GM06990 (cell line): ENCODE measurements at regions not wholly inside any gene's neighbourhood (a gene's known extent, or its start where the extent isn't known, plus 50 kb on each side); places are given as distances from the start of the nearest gene placed in this dataset.

Experiments used
- DNase-seq: peaks from one replicate; pipeline ENCODE4 v3.0.0-alpha.2; 2011; ENCODE audit not compliant: insufficient read length; ENCODE audit errors: extremely low read depth
- H3K27me3 ChIP-seq: replicated peaks from 2 replicates; pipeline ENCODE4 v1.6.0; 2011; ENCODE audit warnings: low read length; ENCODE audit not compliant: control insufficient read depth, insufficient read depth
- H3K36me3 ChIP-seq: 2 replicates; pipeline ENCODE4 v1.5.1; 2011; ENCODE audit warnings: low read length; ENCODE audit not compliant: control insufficient read depth, insufficient read depth
- H3K4me3 ChIP-seq: replicated peaks from 2 replicates; pipeline ENCODE4 v1.5.1; 2011; ENCODE audit warnings: low read depth, mild to moderate bottlenecking, control low read depth, low read length
- TF ChIP-seq, protein P1 (sequence below): IDR thresholded peaks from 2 replicates; pipeline ENCODE4 v1.5.1; 2011; ENCODE audit warnings: low read length, control low read depth, mild to moderate bottlenecking, inconsistent platforms; ENCODE audit not compliant: insufficient read depth, poor library complexity, severe bottlenecking

GRCh38 chr12:115132145-115132544 is 448.2 kb upstream of the TBX3 start:
- H3K27me3 ChIP-seq, result no peaks in the 10 kb centered on the region
- H3K36me3 ChIP-seq, result no peaks in the 10 kb centered on the region
- no peak for DNase-seq
- TF ChIP-seq, protein P1, sequence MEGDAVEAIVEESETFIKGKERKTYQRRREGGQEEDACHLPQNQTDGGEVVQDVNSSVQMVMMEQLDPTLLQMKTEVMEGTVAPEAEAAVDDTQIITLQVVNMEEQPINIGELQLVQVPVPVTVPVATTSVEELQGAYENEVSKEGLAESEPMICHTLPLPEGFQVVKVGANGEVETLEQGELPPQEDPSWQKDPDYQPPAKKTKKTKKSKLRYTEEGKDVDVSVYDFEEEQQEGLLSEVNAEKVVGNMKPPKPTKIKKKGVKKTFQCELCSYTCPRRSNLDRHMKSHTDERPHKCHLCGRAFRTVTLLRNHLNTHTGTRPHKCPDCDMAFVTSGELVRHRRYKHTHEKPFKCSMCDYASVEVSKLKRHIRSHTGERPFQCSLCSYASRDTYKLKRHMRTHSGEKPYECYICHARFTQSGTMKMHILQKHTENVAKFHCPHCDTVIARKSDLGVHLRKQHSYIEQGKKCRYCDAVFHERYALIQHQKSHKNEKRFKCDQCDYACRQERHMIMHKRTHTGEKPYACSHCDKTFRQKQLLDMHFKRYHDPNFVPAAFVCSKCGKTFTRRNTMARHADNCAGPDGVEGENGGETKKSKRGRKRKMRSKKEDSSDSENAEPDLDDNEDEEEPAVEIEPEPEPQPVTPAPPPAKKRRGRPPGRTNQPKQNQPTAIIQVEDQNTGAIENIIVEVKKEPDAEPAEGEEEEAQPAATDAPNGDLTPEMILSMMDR, result no peak
- H3K4me3 ChIP-seq, result no peak overlapping the region

GRCh38 chr12:115129727-115130126 is 445.8 kb upstream of the TBX3 start:
- no peak for DNase-seq
- TF ChIP-seq, protein P1, result no peak
- Histone ChIP-seq H3K4me3 (no peak overlapping the region), H3K36me3 (no peaks in the 10 kb centered on the region), H3K27me3 (no peaks in the 10 kb centered on the region)

DNA sequence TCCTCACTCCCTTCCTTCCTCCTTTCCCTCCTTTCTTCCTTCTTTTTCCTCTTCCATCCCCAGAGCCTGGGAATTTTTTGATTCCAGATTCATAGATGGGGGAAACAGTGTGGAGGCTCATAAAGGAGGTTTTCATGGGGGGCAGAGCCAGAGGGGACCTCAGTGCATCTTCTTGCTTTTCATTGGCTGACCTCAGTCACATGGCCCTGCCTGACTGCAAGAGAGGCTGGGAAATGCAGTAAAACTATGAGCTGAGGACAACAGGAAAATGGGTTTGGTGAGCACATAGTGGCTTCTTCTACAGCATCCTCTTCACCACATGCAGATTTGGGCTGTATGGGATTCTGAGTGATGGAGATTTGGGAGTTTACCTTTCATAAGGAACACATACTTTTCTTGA is 437.1 kb upstream of the TBX3 start:
- H3K27me3 ChIP-seq, result no peaks in the 10 kb centered on the region
- TF ChIP-seq, protein P1, result no peak
- no peak overlapping the region for H3K4me3 ChIP-seq
- no peaks in the 10 kb centered on the region for H3K36me3 ChIP-seq
- no peak for DNase-seq

DNA sequence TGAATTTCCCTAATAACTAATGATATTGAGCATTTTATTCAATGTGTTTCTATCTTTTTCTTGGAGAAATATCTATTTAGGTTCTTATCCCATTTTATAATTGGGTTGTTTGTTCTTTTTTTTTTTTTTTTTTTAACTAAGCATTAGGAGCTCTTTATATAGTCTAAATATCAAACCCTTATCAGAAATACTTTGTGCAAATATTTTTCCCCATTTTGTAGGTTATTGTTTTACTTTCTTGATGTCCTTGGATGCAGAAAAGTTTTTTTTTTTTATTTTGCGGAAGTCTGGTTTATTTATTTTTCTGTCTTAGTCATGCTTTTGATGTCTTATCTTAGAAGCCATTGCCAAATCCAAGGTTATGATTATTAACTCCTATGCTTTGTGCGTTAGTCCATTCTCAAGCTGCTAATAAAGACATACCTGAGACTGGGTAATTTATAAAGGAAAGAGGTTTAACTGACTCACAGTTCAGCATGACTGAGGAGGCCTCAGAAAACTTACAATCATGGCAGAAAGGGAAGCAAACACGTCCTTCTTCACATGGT is 434.3 kb upstream of the TBX3 start:
- H3K4me3 ChIP-seq, result no peak overlapping the region
- H3K27me3 ChIP-seq, result no peaks in the 10 kb centered on the region
- TF ChIP-seq, protein P1, result no peak
- DNase-seq, result no peak
- H3K36me3 ChIP-seq, result no peaks in the 10 kb centered on the region

DNA sequence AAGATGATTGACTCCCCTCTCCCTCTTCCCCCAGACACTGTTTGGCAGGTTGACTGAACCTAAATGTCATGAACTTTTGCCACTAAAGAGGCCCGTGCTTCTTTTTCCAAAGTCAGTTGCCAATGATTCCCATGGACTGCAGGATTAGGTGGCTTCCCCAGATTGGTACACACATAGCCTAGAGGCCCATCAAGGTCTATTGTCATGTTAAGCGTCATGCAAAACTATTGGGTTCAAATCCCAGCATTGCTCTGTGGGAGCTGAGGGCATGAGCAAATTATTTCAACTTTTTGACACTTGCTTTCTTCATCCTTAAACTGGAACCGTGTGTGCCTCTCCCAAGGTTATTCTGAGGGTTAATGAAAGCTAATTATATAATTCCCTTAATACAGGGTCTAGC is 430.2 kb upstream of the TBX3 start:
- no peak for DNase-seq
- TF ChIP-seq, protein P1, result no peak
- Histone ChIP-seq H3K36me3 (no peaks in the 10 kb centered on the region), H3K4me3 (no peak overlapping the region), H3K27me3 (no peaks in the 10 kb centered on the region)

- TF ChIP-seq, protein P1, result no peak
- Histone ChIP-seq H3K4me3 (no peak overlapping the region), H3K36me3 (no peaks in the 10 kb centered on the region), H3K27me3 (no peaks in the 10 kb centered on the region)
- no peak for DNase-seq
Measured at GRCh38 chr12:115109863-115110262, 425.9 kb upstream of the TBX3 start.
